Islet precursor cell (in vitro differentiated cells): ENCODE measurements at regions not wholly inside any gene's neighbourhood (a gene's known extent, or its start where the extent isn't known, plus 50 kb on each side); places are given as distances from the start of the nearest gene placed in this dataset.
A peak's percentile ranks its signal among the peaks of the same experiment; 100 is the strongest.

Experiments
- DNase-seq: peaks from one replicate; pipeline ENCODE4 v3.0.0-alpha.2; 2018

DNA sequence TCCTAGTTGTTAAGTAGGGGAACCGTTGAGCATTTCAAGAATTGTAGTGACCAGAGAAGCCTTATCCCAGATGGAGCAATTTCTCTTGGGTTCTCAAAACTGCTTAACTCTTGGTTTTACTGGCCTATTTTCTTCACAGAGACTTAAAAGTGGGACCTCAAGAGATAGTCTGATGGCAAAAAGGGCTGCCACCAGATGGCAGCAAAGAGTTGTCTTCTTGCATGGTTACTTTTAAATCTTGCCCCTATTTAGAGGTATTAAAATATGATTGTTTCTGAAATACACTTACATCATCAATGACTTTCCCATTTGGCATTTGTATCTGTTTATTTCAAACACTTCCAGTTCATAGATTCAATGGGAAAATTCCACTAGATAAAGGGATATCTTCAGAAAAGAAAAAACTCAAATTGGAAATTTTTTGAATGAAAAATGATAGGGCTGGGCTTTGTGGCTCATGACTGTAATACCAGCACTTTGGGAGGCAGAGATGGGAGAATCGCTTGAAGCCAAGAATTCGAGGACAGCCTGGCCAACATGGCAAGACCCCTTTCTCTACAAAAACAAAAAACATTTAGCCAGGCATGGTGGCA is 69.9 kb upstream of the CNTN1 start:
- DNase-seq = peak; percentile 62

DNA sequence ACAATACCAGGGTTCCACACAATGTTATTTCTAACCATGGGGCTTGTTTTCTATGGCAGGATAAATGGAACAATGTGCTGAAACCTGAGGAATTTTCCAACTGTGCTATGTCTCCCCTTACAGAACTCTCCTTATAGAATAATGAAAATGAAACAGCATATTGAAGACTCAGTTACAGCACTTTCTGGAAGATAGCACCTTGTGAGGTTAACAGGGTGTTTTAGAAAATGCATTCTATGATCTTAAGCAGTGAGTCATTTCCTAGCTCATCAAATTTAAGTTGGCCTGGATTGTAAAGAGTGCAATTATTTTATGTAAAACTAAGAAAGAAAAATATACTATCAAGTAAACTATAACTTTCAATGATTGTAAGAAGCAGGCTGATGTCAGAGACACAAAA is 60.1 kb upstream of the CNTN1 start:
- DNase-seq = no peak

DNA sequence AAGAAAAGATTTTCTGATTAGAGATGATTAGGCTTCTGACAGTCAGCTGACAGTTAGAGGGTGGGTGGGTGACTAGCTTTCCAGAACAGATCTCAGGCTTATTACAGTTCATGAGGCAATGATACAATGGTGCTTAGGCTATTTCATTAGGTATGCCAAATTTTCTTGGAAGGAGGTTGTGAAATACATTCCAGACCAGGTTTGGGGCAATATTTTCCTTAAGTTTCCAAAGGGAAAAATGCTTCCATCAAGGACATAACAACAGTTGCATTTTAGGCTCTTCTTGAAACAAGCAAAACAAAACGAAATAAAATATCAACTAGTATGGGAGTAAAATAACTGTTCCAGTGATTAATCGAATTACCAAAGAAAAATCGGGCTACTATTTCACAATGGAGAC is 59.3 kb upstream of the CNTN1 start:
- no peak for DNase-seq

DNA sequence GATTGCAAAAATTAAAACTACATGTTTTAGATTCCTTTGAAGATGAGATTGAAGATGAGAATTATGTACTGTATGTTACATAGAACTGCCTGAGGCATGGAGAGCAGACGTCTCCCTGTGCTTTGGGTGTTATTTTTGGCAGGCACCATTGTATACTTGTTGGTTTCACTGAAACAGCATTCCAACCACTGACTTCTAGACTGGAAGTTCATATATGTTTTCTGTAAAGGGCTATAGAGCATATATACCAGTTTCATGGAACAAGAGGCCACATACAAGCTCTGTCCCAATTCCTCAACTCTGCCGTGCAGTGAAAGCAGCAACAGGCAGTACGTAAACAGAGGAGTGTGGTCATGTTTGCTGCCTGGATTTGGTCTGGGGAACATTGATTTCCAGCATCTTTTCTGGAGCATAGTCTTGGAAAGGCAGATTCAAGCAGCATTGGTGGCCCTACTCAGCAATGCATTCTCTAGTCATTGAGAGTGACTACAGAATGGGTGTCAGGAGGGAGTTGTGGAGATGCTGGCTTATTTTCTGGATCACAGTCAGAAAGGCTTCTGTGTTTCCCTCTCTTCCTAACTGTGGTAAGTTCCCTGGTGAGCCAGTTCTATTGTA is 57.6 kb upstream of the CNTN1 start:
- no peak for DNase-seq

DNA sequence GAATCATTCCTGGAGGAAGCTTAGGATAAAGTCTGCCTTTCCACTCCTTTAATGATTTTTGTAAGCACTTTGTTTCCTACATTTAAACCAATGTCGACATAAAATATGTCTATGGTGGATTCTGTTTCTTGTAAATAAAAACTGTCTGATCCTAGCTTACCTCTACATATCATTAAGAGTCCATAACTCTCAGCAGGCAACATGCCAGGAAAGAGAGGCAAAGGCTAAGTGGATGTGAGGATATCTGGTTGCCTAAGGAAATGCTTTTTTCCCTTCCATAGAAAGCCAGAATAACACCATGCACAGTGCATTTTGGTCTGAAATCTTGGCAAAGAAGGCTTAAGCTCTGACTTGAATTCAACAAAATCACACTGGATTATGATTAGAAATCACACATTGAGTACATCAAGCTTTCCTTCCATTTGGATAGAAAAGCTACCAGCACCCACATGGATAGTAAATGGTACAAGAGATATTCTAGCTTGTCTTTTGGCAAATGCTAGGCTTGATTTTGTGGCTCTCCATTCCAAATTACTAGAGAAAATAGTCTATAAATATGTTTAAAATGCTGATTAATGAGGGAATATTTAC is 57.0 kb upstream of the CNTN1 start:
- DNase-seq = no peak
